ENCODE measurements at regions not wholly inside any gene's neighbourhood (a gene's known extent, or its start where the extent isn't known, plus 50 kb on each side); places are given as distances from the start of the nearest gene placed in this dataset.

DNA sequence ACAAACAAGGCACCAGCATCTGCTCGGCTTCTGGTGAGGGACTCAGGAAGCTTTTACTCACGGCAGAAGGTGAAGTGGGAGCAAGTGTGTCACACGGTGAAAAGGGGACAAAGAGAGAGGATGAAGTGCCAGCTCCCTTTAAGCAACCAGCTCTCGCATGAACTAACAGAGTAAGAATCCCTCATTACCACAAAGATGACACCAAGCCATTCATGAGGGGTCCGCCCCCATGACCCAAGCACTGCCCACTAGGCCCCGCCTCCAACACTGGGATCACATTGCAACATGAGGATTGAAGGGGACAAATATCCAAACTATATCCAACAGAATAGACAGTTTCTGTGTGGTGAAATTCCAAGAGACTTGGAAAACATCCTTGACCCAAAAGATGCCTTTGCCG is 198.2 kb upstream of the POU2AF2 start:
- Histone ChIP-seq H3K4me3 (ENCODE audit: low read length in 3 of 3) (no peak overlapping the region), H3K9me3 (ENCODE audit: control insufficient read depth in 3 of 3, low read length in 3 of 3) (no peaks in the 10 kb centered on the region), H3K9ac (ENCODE audit: low read depth in 1 of 3, low read length in 3 of 3) (no peak overlapping the region), H3K4me1 (ENCODE audit: control insufficient read depth in 3 of 3, insufficient read depth in 3 of 3, low read length in 3 of 3) (peaks cover 0 to 3% (median 0%) of the 10 kb centered on the region in 3 donors), H3K27me3 (ENCODE audit: control insufficient read depth in 3 of 3, insufficient read depth in 3 of 3, low read length in 3 of 3) (no peaks in the 10 kb centered on the region), H3K36me3 (ENCODE audit: control insufficient read depth in 3 of 3, insufficient read depth in 3 of 3, low read length in 3 of 3) (no peaks in the 10 kb centered on the region), H3K27ac (ENCODE audit: low read depth, low read length) (no peak overlapping the region)

- H3K27ac ChIP-seq (ENCODE audit: low read depth, low read length), result no peak overlapping the region
- no peak overlapping the region for H3K4me3 ChIP-seq (ENCODE audit: low read length in 3 of 3)
- H3K4me1 ChIP-seq (ENCODE audit: control insufficient read depth in 3 of 3, insufficient read depth in 3 of 3, low read length in 3 of 3), result peaks cover 0 to 3% (median 0%) of the 10 kb centered on the region in 3 donors
- H3K9me3 ChIP-seq (ENCODE audit: control insufficient read depth in 3 of 3, low read length in 3 of 3), result no peaks in the 10 kb centered on the region
- no peak overlapping the region for H3K9ac ChIP-seq (ENCODE audit: low read depth in 1 of 3, low read length in 3 of 3)
- no peaks in the 10 kb centered on the region for H3K27me3 ChIP-seq (ENCODE audit: control insufficient read depth in 3 of 3, insufficient read depth in 3 of 3, low read length in 3 of 3)
- H3K36me3 ChIP-seq (ENCODE audit: control insufficient read depth in 3 of 3, insufficient read depth in 3 of 3, low read length in 3 of 3), result no peaks in the 10 kb centered on the region
Measured at GRCh38 chr11:111046291-111046690, 199.2 kb upstream of the POU2AF2 start.

DNA sequence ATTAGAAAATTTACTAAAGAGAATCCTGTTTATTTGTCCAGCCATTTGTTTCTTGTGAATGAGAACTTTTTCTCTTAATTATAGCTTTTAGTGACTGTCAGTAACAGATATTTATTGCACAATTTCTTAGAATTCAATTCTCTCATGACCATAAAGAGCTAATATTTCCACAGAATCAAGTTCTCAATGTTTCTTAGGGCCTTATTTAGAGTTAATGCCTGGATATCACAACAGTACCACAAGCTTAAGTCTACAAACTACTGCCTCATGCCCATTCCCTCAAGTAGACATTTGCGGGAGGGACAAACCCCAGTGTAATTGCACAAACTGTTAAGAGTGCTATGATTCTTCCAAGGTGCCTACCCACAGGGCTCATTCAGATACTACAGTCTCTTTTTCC is 199.7 kb upstream of the POU2AF2 start:
- Histone ChIP-seq H3K9ac (ENCODE audit: low read depth in 1 of 3, low read length in 3 of 3) (no peak overlapping the region), H3K27ac (ENCODE audit: low read depth, low read length) (no peak overlapping the region), H3K9me3 (ENCODE audit: control insufficient read depth in 3 of 3, low read length in 3 of 3) (no peaks in the 10 kb centered on the region), H3K4me1 (ENCODE audit: control insufficient read depth in 3 of 3, insufficient read depth in 3 of 3, low read length in 3 of 3) (peaks cover 0 to 3% (median 0%) of the 10 kb centered on the region in 3 donors), H3K4me3 (ENCODE audit: low read length in 3 of 3) (no peak overlapping the region), H3K27me3 (ENCODE audit: control insufficient read depth in 3 of 3, insufficient read depth in 3 of 3, low read length in 3 of 3) (no peaks in the 10 kb centered on the region), H3K36me3 (ENCODE audit: control insufficient read depth in 3 of 3, insufficient read depth in 3 of 3, low read length in 3 of 3) (no peaks in the 10 kb centered on the region)

DNA sequence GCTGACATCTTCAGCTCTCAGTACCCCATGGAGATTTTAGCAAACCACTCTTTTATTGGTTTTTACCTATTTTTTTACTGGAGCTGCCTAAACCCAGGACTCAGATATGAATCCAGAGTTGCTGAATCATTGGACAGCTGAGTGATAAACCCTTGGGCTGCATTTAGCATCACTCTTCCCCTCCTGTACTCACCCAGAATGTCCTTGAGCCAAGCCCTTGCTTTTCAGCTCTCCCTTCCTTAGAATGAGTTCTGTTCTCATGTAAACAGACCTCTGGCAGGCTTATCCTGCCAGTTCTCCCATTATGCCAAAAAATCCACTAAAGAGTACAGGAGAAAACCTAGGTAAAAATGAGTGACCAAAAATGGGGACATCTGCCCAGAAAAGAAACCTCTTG is 200.1 kb upstream of the POU2AF2 start:
- Histone ChIP-seq H3K9me3 (ENCODE audit: control insufficient read depth in 3 of 3, low read length in 3 of 3) (no peaks in the 10 kb centered on the region), H3K9ac (ENCODE audit: low read depth in 1 of 3, low read length in 3 of 3) (no peak overlapping the region), H3K36me3 (ENCODE audit: control insufficient read depth in 3 of 3, insufficient read depth in 3 of 3, low read length in 3 of 3) (no peaks in the 10 kb centered on the region), H3K4me3 (ENCODE audit: low read length in 3 of 3) (no peak overlapping the region), H3K4me1 (ENCODE audit: control insufficient read depth in 3 of 3, insufficient read depth in 3 of 3, low read length in 3 of 3) (peaks cover 0 to 3% (median 0%) of the 10 kb centered on the region in 3 donors), H3K27ac (ENCODE audit: low read depth, low read length) (peak overlapping the region; percentile 47), H3K27me3 (ENCODE audit: control insufficient read depth in 3 of 3, insufficient read depth in 3 of 3, low read length in 3 of 3) (no peaks in the 10 kb centered on the region)

DNA sequence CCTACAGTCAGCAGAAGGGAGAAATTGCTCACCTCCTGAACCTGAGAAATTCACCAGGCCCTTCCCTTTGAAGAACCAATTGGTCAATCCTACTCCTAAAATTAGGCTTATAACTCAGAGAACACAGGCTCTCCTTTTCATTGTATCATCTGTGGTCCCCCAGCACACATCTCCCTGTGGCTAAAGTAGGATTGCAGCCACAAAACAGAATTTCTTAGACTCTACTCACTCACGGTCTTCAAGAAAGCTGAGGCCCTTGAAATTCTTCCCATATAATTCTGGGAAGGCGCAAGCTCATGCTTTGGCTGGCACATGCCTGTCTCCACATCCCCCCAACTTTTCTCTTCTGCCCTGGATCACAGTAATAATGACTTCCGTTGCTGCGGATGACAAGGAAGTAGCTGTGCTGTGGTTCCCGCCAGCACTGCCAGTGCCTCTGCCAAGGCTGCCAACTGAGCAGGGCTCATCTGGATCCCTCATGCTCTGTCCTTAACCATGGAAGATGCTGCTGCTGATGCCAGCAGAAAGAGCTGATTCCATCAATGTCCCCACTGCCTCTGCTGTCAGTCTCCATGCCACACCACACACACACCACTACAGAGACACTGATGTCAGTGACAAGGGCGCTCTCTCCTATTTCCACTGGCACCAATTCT is 200.6 kb upstream of the POU2AF2 start:
- peak overlapping the region; percentile 47 for H3K27ac ChIP-seq (ENCODE audit: low read depth, low read length)
- H3K36me3 ChIP-seq (ENCODE audit: control insufficient read depth in 3 of 3, insufficient read depth in 3 of 3, low read length in 3 of 3), result no peaks in the 10 kb centered on the region
- H3K9me3 ChIP-seq (ENCODE audit: control insufficient read depth in 3 of 3, low read length in 3 of 3), result no peaks in the 10 kb centered on the region
- no peaks in the 10 kb centered on the region for H3K27me3 ChIP-seq (ENCODE audit: control insufficient read depth in 3 of 3, insufficient read depth in 3 of 3, low read length in 3 of 3)
- no peak overlapping the region for H3K9ac ChIP-seq (ENCODE audit: low read depth in 1 of 3, low read length in 3 of 3)
- H3K4me1 ChIP-seq (ENCODE audit: control insufficient read depth in 3 of 3, insufficient read depth in 3 of 3, low read length in 3 of 3), result peaks cover 0 to 3% (median 0%) of the 10 kb centered on the region in 3 donors
- no peak overlapping the region for H3K4me3 ChIP-seq (ENCODE audit: low read length in 3 of 3)

DNA sequence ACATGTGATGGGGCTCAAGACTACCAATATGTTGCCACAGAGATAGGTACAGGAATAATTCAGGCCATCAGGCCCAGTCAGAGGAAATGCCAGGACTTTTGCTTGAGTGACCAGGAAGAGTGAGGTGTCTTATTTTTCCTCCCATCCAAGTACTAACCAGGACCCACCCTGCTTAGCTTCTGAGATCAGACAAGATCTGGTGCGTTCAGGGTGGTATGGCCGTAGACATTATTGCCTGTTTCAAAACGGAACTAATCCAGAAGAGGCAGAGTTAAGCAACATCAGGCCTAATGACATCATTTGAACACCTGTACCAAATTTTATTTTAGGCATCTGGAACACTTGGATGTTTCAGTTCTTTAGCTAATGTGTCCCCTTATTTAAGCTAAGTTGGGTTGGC is 205.5 kb upstream of the POU2AF2 start:
- Histone ChIP-seq H3K27me3 (ENCODE audit: control insufficient read depth in 3 of 3, insufficient read depth in 3 of 3, low read length in 3 of 3) (no peaks in the 10 kb centered on the region), H3K27ac (ENCODE audit: low read depth, low read length) (no peak overlapping the region), H3K9ac (ENCODE audit: low read depth in 1 of 3, low read length in 3 of 3) (no peak overlapping the region), H3K4me1 (ENCODE audit: control insufficient read depth in 3 of 3, insufficient read depth in 3 of 3, low read length in 3 of 3) (peaks cover 0 to under 1% (median 0%) of the 10 kb centered on the region in 3 donors), H3K36me3 (ENCODE audit: control insufficient read depth in 3 of 3, insufficient read depth in 3 of 3, low read length in 3 of 3) (no peaks in the 10 kb centered on the region), H3K9me3 (ENCODE audit: control insufficient read depth in 3 of 3, low read length in 3 of 3) (no peaks in the 10 kb centered on the region), H3K4me3 (ENCODE audit: low read length in 3 of 3) (no peak overlapping the region)

DNA sequence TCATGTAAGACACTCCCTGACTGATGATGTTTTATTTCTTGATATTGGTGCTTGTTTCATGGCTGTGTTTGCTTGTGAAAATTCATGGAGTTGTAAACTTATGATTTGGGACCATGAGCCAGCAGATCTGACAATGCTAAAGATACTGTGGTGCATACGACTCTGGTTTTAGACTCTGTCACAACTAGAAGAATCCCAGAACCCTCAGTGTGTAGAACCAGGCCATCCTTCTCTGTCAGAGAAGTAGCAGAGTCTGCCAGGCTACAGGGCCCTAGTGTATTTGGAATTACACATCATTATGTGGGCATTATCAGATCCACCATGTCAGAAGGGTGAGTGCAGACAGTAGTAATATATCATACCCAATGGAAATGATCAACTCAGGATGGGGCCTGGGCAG is 209.8 kb upstream of the POU2AF2 start:
- H3K36me3 ChIP-seq (ENCODE audit: control insufficient read depth in 3 of 3, insufficient read depth in 3 of 3, low read length in 3 of 3), result no peaks in the 10 kb centered on the region
- H3K4me1 ChIP-seq (ENCODE audit: control insufficient read depth in 3 of 3, insufficient read depth in 3 of 3, low read length in 3 of 3), result no peaks in the 10 kb centered on the region
- no peak overlapping the region for H3K27ac ChIP-seq (ENCODE audit: low read depth, low read length)
- no peak overlapping the region for H3K4me3 ChIP-seq (ENCODE audit: low read length in 3 of 3)
- no peaks in the 10 kb centered on the region for H3K27me3 ChIP-seq (ENCODE audit: control insufficient read depth in 3 of 3, insufficient read depth in 3 of 3, low read length in 3 of 3)
- H3K9ac ChIP-seq (ENCODE audit: low read depth in 1 of 3, low read length in 3 of 3), result no peak overlapping the region
- no peaks in the 10 kb centered on the region for H3K9me3 ChIP-seq (ENCODE audit: control insufficient read depth in 3 of 3, low read length in 3 of 3)

- no peak overlapping the region for H3K4me3 ChIP-seq (ENCODE audit: low read length in 3 of 3)
- H3K36me3 ChIP-seq (ENCODE audit: control insufficient read depth in 3 of 3, insufficient read depth in 3 of 3, low read length in 3 of 3), result no peaks in the 10 kb centered on the region
- H3K9ac ChIP-seq (ENCODE audit: low read depth in 1 of 3, low read length in 3 of 3), result no peak overlapping the region
- no peaks in the 10 kb centered on the region for H3K9me3 ChIP-seq (ENCODE audit: control insufficient read depth in 3 of 3, low read length in 3 of 3)
- no peak overlapping the region for H3K27ac ChIP-seq (ENCODE audit: low read depth, low read length)
- peaks cover 0 to 5% (median 0%) of the 10 kb centered on the region in 3 donors for H3K4me1 ChIP-seq (ENCODE audit: control insufficient read depth in 3 of 3, insufficient read depth in 3 of 3, low read length in 3 of 3)
- H3K27me3 ChIP-seq (ENCODE audit: control insufficient read depth in 3 of 3, insufficient read depth in 3 of 3, low read length in 3 of 3), result no peaks in the 10 kb centered on the region
Measured at GRCh38 chr11:111026241-111026640, 219.3 kb upstream of the POU2AF2 start.

GRCh38 chr11:111021131-111021530 is 224.4 kb upstream of the POU2AF2 start:
- H3K27me3 ChIP-seq (ENCODE audit: control insufficient read depth in 3 of 3, insufficient read depth in 3 of 3, low read length in 3 of 3), result no peaks in the 10 kb centered on the region
- no peak overlapping the region for H3K9ac ChIP-seq (ENCODE audit: low read depth in 1 of 3, low read length in 3 of 3)
- no peak overlapping the region for H3K27ac ChIP-seq (ENCODE audit: low read depth, low read length)
- peak overlapping the region in 1 of 3 donors; percentile 27 for H3K4me3 ChIP-seq (ENCODE audit: low read length in 3 of 3)
- H3K4me1 ChIP-seq (ENCODE audit: control insufficient read depth in 3 of 3, insufficient read depth in 3 of 3, low read length in 3 of 3), result peaks cover 0 to 15% (median 0%) of the 10 kb centered on the region in 3 donors
- no peaks in the 10 kb centered on the region for H3K36me3 ChIP-seq (ENCODE audit: control insufficient read depth in 3 of 3, insufficient read depth in 3 of 3, low read length in 3 of 3)
- H3K9me3 ChIP-seq (ENCODE audit: control insufficient read depth in 3 of 3, low read length in 3 of 3), result no peaks in the 10 kb centered on the region

- no peaks in the 10 kb centered on the region for H3K36me3 ChIP-seq (ENCODE audit: control insufficient read depth in 3 of 3, insufficient read depth in 3 of 3, low read length in 3 of 3)
- no peaks in the 10 kb centered on the region for H3K9me3 ChIP-seq (ENCODE audit: control insufficient read depth in 3 of 3, low read length in 3 of 3)
- H3K9ac ChIP-seq (ENCODE audit: low read depth in 1 of 3, low read length in 3 of 3), result no peak overlapping the region
- no peak overlapping the region for H3K4me3 ChIP-seq (ENCODE audit: low read length in 3 of 3)
- H3K27me3 ChIP-seq (ENCODE audit: control insufficient read depth in 3 of 3, insufficient read depth in 3 of 3, low read length in 3 of 3), result no peaks in the 10 kb centered on the region
- H3K4me1 ChIP-seq (ENCODE audit: control insufficient read depth in 3 of 3, insufficient read depth in 3 of 3, low read length in 3 of 3), result peaks cover 0 to 15% (median 0%) of the 10 kb centered on the region in 3 donors
- peak overlapping the region; percentile 45 for H3K27ac ChIP-seq (ENCODE audit: low read depth, low read length)
Measured at GRCh38 chr11:111019871-111020670, 225.5 kb upstream of the POU2AF2 start.
